HL-60 (cell line): ENCODE measurements at regions not wholly inside any gene's neighbourhood (a gene's known extent, or its start where the extent isn't known, plus 50 kb on each side); places are given as distances from the start of the nearest gene placed in this dataset.

Experiments
- DNase-seq, 2 experiments: peaks; one replicate each; pipeline ENCODE4 v3.0.0-alpha.2; 2010 to 2020; ENCODE audit warnings: low read depth in 1 of 2, low spot score in 1 of 2
- H3K27ac ChIP-seq: fragments of 250-450 bp; sonication (Bioruptor Pico); replicated peaks from 2 replicates; pipeline ENCODE4 v1.5.1; 2020; ENCODE audit warnings: mild to moderate bottlenecking, moderate library complexity
- H3K27me3 ChIP-seq: fragments of 250-450 bp; sonication (Bioruptor Pico); 2 replicates; pipeline ENCODE4 v1.5.1; 2021; ENCODE audit warnings: mild to moderate bottlenecking, moderate library complexity; ENCODE audit not compliant: insufficient read depth, poor library complexity, severe bottlenecking
- H3K4me3 ChIP-seq: replicated peaks from 2 replicates; pipeline ENCODE4 v1.5.1; 2011; ENCODE audit warnings: mild to moderate bottlenecking, control low read depth, low read length; ENCODE audit not compliant: insufficient read depth
- CTCF ChIP-seq: IDR thresholded peaks from one replicate; pipeline ENCODE4 v1.5.1; 2011; ENCODE audit warnings: low read length, control low read depth, inconsistent platforms; ENCODE audit not compliant: insufficient read depth
- GABPA ChIP-seq: IDR thresholded peaks from 2 replicates; pipeline ENCODE4 v1.6.1; 2012; ENCODE audit warnings: low read depth
- POLR2AphosphoS5 ChIP-seq: IDR thresholded peaks from 2 replicates; pipeline ENCODE4 v1.6.1; 2012; ENCODE audit warnings: low read depth
- SPI1 ChIP-seq: IDR thresholded peaks from 2 replicates; pipeline ENCODE4 v1.6.1; 2012; ENCODE audit warnings: low read depth, mild to moderate bottlenecking, borderline replicate concordance
- TF ChIP-seq, protein P1 (sequence below): IDR thresholded peaks from 2 replicates; pipeline ENCODE4 v1.6.1; 2012; ENCODE audit warnings: low read depth; ENCODE audit not compliant: insufficient replicate concordance

- TF ChIP-seq CTCF: no peak
- no peak for TF ChIP-seq POLR2AphosphoS5
- TF ChIP-seq GABPA: no peak
- TF ChIP-seq, protein P1, sequence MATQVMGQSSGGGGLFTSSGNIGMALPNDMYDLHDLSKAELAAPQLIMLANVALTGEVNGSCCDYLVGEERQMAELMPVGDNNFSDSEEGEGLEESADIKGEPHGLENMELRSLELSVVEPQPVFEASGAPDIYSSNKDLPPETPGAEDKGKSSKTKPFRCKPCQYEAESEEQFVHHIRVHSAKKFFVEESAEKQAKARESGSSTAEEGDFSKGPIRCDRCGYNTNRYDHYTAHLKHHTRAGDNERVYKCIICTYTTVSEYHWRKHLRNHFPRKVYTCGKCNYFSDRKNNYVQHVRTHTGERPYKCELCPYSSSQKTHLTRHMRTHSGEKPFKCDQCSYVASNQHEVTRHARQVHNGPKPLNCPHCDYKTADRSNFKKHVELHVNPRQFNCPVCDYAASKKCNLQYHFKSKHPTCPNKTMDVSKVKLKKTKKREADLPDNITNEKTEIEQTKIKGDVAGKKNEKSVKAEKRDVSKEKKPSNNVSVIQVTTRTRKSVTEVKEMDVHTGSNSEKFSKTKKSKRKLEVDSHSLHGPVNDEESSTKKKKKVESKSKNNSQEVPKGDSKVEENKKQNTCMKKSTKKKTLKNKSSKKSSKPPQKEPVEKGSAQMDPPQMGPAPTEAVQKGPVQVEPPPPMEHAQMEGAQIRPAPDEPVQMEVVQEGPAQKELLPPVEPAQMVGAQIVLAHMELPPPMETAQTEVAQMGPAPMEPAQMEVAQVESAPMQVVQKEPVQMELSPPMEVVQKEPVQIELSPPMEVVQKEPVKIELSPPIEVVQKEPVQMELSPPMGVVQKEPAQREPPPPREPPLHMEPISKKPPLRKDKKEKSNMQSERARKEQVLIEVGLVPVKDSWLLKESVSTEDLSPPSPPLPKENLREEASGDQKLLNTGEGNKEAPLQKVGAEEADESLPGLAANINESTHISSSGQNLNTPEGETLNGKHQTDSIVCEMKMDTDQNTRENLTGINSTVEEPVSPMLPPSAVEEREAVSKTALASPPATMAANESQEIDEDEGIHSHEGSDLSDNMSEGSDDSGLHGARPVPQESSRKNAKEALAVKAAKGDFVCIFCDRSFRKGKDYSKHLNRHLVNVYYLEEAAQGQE: no peak
- H3K4me3 ChIP-seq: no peak overlapping the region
- H3K27ac ChIP-seq: no peak overlapping the region
- H3K27me3 ChIP-seq: no peaks in the 10 kb centered on the region
- DNase-seq: no peak
Observed at GRCh38 chr6:9112544-9112943, 677.2 kb upstream of the SLC35B3 start.

DNA sequence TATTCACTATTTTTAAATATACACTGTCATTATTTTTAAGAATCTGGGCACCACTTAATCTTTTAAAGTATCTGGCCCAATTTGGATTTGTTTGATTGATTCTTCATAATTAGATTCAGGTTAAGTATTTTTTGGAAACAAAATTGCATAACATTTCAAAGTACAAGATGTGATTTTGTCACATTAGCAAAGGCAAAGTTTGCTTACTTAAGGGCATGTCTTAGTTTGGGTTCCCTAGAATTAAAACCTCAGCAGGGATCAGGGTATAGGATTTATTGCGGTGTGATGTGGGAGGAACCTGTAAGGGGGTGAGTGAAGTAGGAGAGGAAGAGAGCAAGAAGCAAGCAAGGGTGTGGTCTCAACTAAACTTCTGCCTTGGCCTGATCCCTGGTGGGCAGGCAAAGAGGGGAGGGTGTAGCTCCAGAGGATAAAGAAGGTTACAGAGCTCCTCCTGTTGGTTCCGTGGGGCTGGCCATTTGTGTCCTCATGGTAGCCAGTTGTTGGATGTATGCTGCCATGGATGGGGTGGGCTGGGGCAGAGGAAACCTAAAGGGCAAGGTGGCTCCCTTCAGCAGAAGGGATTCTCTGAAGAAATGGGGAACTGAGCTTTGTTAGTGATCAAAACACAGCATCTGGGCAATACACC lies 668.7 kb upstream of the SLC35B3 start:
- Histone ChIP-seq H3K27me3 (no peaks in the 10 kb centered on the region), H3K27ac (no peak overlapping the region), H3K4me3 (no peak overlapping the region)
- DNase-seq: no peak
- TF ChIP-seq GABPA (no peak), POLR2AphosphoS5 (no peak), SPI1 (no peak), CTCF (no peak)
- TF ChIP-seq, protein P1: no peak

DNA sequence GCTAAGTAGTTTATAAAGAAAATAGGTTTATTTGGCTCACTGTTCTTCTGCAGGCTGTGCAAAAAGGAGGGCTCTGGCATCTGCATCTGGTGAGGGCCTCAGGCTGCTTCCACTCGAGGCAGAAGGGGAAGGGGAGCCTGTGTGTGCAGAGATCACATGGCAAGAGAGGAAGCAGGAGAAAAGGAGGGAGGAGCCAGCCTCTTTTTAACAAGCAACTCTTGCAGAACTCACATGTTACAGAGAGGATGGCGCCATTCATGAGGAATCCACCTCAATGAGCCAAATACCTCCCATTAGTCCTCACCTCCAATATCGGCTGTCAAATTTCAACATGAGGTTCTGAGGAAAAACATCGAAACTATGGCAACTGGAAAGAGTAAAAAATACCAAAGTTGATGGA lies 666.6 kb upstream of the SLC35B3 start:
- Histone ChIP-seq H3K27me3 (no peaks in the 10 kb centered on the region), H3K4me3 (no peak overlapping the region), H3K27ac (no peak overlapping the region)
- peak in 1 of 2 experiments; percentile 2 for DNase-seq
- TF ChIP-seq GABPA (no peak), CTCF (no peak)
- TF ChIP-seq, protein P1: no peak
